H1 (cell line): ENCODE measurements at regions not wholly inside any gene's neighbourhood (a gene's known extent, or its start where the extent isn't known, plus 50 kb on each side); places are given as distances from the start of the nearest gene placed in this dataset.

Experiments used
- CTCF ChIA-PET: fragments of 300-600 bp; sonication (Branson Sonifier 250); formaldehyde crosslinking; loops from one replicate; lab custom pipeline; 2021; ENCODE audit not compliant: partially characterized antibody; lab: Charles Lee
- POLR2A ChIA-PET: fragments of 300-600 bp; sonication (Branson Sonifier 250); formaldehyde crosslinking; loops from one replicate; lab custom pipeline; 2021; ENCODE audit warnings: inconsistent platforms; ENCODE audit not compliant: partially characterized antibody; lab: Charles Lee
- DNase-seq, 2 experiments: peaks; one replicate each; pipeline versions ENCODE4 v3.0.0 to v3.0.0-alpha.2; 2010 to 2022; ENCODE audit warnings: low spot score in 2 of 2, low read depth in 1 of 2, mixed read lengths in 1 of 2
- FAIRE-seq: peaks from 2 replicates; lab custom pipeline; 2011; peaks lifted over from hg19 to GRCh38; lab: Jason Lieb, UNC
- H2AFZ ChIP-seq: 2 replicates; pipeline ENCODE4 v1.8.1; 2012; ENCODE audit warnings: low read length, inconsistent platforms
- H2AK5ac ChIP-seq: 2 replicates; pipeline ENCODE4 v1.6.1; 2013; ENCODE audit warnings: low read depth, low read length
- H2BK120ac ChIP-seq: replicated peaks from 2 replicates; pipeline ENCODE3; 2013; ENCODE audit warnings: low read depth, low read length, inconsistent platforms
- H2BK12ac ChIP-seq: 2 replicates; pipeline ENCODE4 v1.6.1; 2013; ENCODE audit warnings: low read depth, low read length
- H2BK15ac ChIP-seq: 2 replicates; pipeline ENCODE4 v1.6.1; 2013; ENCODE audit warnings: low read length
- H2BK20ac ChIP-seq: 2 replicates; pipeline ENCODE4 v1.6.1; 2013; ENCODE audit warnings: low read length
- H2BK5ac ChIP-seq: 2 replicates; pipeline ENCODE4 v1.6.1; 2013; ENCODE audit warnings: low read depth, low read length
- H3K14ac ChIP-seq: 2 replicates; pipeline ENCODE4 v1.6.1; 2013; ENCODE audit warnings: inconsistent platforms; ENCODE audit not compliant: insufficient read length
- H3K18ac ChIP-seq: 2 replicates; pipeline ENCODE4 v1.6.1; 2013; ENCODE audit warnings: low read length; ENCODE audit errors: extremely low read depth
- H3K23ac ChIP-seq: 2 replicates; pipeline ENCODE4 v1.6.1; 2013; ENCODE audit warnings: inconsistent platforms; ENCODE audit not compliant: insufficient read length
- H3K23me2 ChIP-seq: 2 replicates; pipeline ENCODE4 v1.6.1; 2013; ENCODE audit warnings: low read depth, low read length
- H3K27ac ChIP-seq: 2 replicates; pipeline ENCODE4 v1.6.1; 2011; ENCODE audit warnings: low read depth, low read length, inconsistent platforms
- H3K27me3 ChIP-seq, 4 experiments: replicated peaks in 1 of 4; 1 replicate in 1 of 4; 2 replicates in 3 of 4; pipeline versions ENCODE4 v1.6.1 to v1.8.1; 2011 to 2013; ENCODE audit warnings: low read length in 3 of 4, mild to moderate bottlenecking in 3 of 4, inconsistent platforms in 2 of 4, mixed read lengths in 2 of 4, moderate library complexity in 1 of 4; ENCODE audit not compliant: control insufficient read depth in 3 of 4, insufficient read depth in 3 of 4; ENCODE audit errors: extremely low read depth in 1 of 4
- H3K36me3 ChIP-seq, 4 experiments: 2 replicates each; pipeline versions ENCODE4 v1.6.1 to v1.8.1; 2011 to 2013; ENCODE audit warnings: mild to moderate bottlenecking in 4 of 4, low read length in 3 of 4, moderate library complexity in 2 of 4, control low read depth in 1 of 4, inconsistent platforms in 1 of 4; ENCODE audit not compliant: insufficient read depth in 4 of 4, control insufficient read depth in 2 of 4
- H3K4ac ChIP-seq: replicated peaks from 2 replicates; pipeline ENCODE3; 2013; ENCODE audit warnings: low read length, low read depth, mixed read lengths, inconsistent platforms; ENCODE audit not compliant: insufficient read length
- H3K4me1 ChIP-seq, 4 experiments: replicated peaks in 1 of 4; 1 replicate in 1 of 4; 2 replicates in 3 of 4; pipeline versions ENCODE4 v1.6.1 to v1.8.1; 2011 to 2013; ENCODE audit warnings: low read length in 3 of 4, inconsistent platforms in 2 of 4, mixed read lengths in 1 of 4; ENCODE audit not compliant: insufficient read depth in 4 of 4, control insufficient read depth in 3 of 4
- H3K4me2 ChIP-seq, 2 experiments: 2 replicates each; pipeline versions ENCODE4 v1.6.1 to v1.8.1; 2011 to 2013; ENCODE audit warnings: low read depth in 2 of 2, low read length in 2 of 2, control low read depth in 1 of 2, inconsistent platforms in 1 of 2, mild to moderate bottlenecking in 1 of 2; ENCODE audit not compliant: insufficient read depth in 1 of 2
- H3K4me3 ChIP-seq, 4 experiments: fragments of 200-600, 300-600 bp in 1 of 4; sonication (generic), shearing (Covaris generic), sonication (Bioruptor Twin) in 1 of 4; 2 replicates each; pipeline versions ENCODE4 v1.5.1 to v1.8.1; 2011 to 2016; ENCODE audit warnings: low read length in 4 of 4, low read depth in 3 of 4, control low read depth in 2 of 4, inconsistent platforms in 2 of 4, mild to moderate bottlenecking in 2 of 4, mixed read lengths in 1 of 4, moderate library complexity in 1 of 4; ENCODE audit not compliant: insufficient read depth in 2 of 4; ENCODE audit errors: extremely low read depth in 1 of 4
- H3K56ac ChIP-seq: replicated peaks from 2 replicates; pipeline ENCODE3; 2013; ENCODE audit warnings: low read depth, mild to moderate bottlenecking, mixed read lengths, low read length, inconsistent platforms; ENCODE audit not compliant: insufficient read length
- H3K79me1 ChIP-seq: 2 replicates; pipeline ENCODE4 v1.6.1; 2013; ENCODE audit warnings: low read depth, low read length, control low read depth
- H3K79me2 ChIP-seq, 2 experiments: 2 replicates each; pipeline versions ENCODE4 v1.6.1 to v1.8.1; 2012 to 2013; ENCODE audit warnings: low read length in 2 of 2, mild to moderate bottlenecking in 2 of 2, inconsistent platforms in 1 of 2; ENCODE audit not compliant: insufficient read depth in 2 of 2, control insufficient read depth in 1 of 2
- H3K9ac ChIP-seq, 4 experiments: replicated peaks in 1 of 4; 1 replicate in 1 of 4; 2 replicates in 3 of 4; pipeline versions ENCODE4 v1.6.1 to v1.8.1; 2011 to 2013; ENCODE audit warnings: low read depth in 3 of 4, low read length in 3 of 4, control low read depth in 2 of 4, mild to moderate bottlenecking in 2 of 4, moderate library complexity in 2 of 4, inconsistent platforms in 1 of 4; ENCODE audit errors: extremely low read depth in 1 of 4
- H3K9me3 ChIP-seq, 2 experiments: 2 replicates each; pipeline versions ENCODE4 v1.6.1 to v1.8.1; 2012 to 2013; ENCODE audit warnings: mild to moderate bottlenecking in 2 of 2, moderate library complexity in 2 of 2, control low read depth in 1 of 2, inconsistent platforms in 1 of 2, low read depth in 1 of 2, low read length in 1 of 2, mixed read lengths in 1 of 2; ENCODE audit not compliant: insufficient read depth in 2 of 2
- H4K20me1 ChIP-seq, 2 experiments: replicated peaks in 1 of 2; 2 replicates each; pipeline versions ENCODE3 to v1.8.1; 2011 to 2013; ENCODE audit warnings: inconsistent platforms in 2 of 2, low read length in 2 of 2, mild to moderate bottlenecking in 1 of 2; ENCODE audit not compliant: insufficient read depth in 2 of 2, control insufficient read depth in 1 of 2
- H4K5ac ChIP-seq: 2 replicates; pipeline ENCODE4 v1.6.1; 2013; ENCODE audit warnings: low read length, low read depth, mixed read lengths, inconsistent platforms; ENCODE audit not compliant: insufficient read length
- H4K8ac ChIP-seq: 2 replicates; pipeline ENCODE4 v1.8.0; 2013; ENCODE audit warnings: mild to moderate bottlenecking, moderate library complexity, low read length, inconsistent platforms; ENCODE audit not compliant: insufficient read depth; ENCODE audit errors: extremely low read depth
- H4K91ac ChIP-seq: replicated peaks from 2 replicates; pipeline ENCODE3; 2013; ENCODE audit warnings: low read length, mixed read lengths, inconsistent platforms; ENCODE audit not compliant: insufficient read length
- ATF3 ChIP-seq: IDR thresholded peaks from 2 replicates; pipeline ENCODE4 v1.6.1; 2011; ENCODE audit warnings: low read depth, mild to moderate bottlenecking, low read length; ENCODE audit not compliant: insufficient read depth
- FOSL1 ChIP-seq: IDR thresholded peaks from 2 replicates; pipeline ENCODE4 v1.6.1; 2011; ENCODE audit warnings: mild to moderate bottlenecking, low read depth, low read length, moderate library complexity; ENCODE audit not compliant: insufficient read depth
- GTF2F1 ChIP-seq: IDR thresholded peaks from 2 replicates; pipeline ENCODE4 v1.6.1; 2012; ENCODE audit warnings: low read depth, low read length, improper control_type of control experiment, borderline replicate concordance
- JUN ChIP-seq: IDR thresholded peaks from 2 replicates; pipeline ENCODE4 v1.6.1; 2011; ENCODE audit warnings: low read depth, mild to moderate bottlenecking, improper control_type of control experiment, low read length
- NRF1 ChIP-seq: IDR thresholded peaks from 2 replicates; pipeline ENCODE4 v1.6.1; 2011; ENCODE audit warnings: mild to moderate bottlenecking, low read depth, low read length, improper control_type of control experiment
- POLR2A ChIP-seq, 2 experiments: IDR thresholded peaks; 1 replicate in 1 of 2; 2 replicates in 1 of 2; pipeline ENCODE4 v1.6.1; 2011; ENCODE audit warnings: low read depth in 2 of 2, low read length in 2 of 2, mild to moderate bottlenecking in 2 of 2; ENCODE audit errors: control extremely low read depth in 1 of 2
- RNF2 ChIP-seq: fragments of 200-900, 300-1000 bp; sonication (generic); IDR thresholded peaks from 2 replicates; pipeline ENCODE4 v1.7.1; 2016; ENCODE audit warnings: borderline replicate concordance, low read depth, mild to moderate bottlenecking, antibody characterized with exemption, low read length; ENCODE audit not compliant: poor library complexity, severe bottlenecking; ENCODE audit errors: missing control alignments
- SIRT6 ChIP-seq: IDR thresholded peaks from one replicate; pipeline ENCODE4 v1.7.1; 2012; ENCODE audit warnings: low read length, inconsistent platforms
- SRF ChIP-seq: IDR thresholded peaks from 2 replicates; pipeline ENCODE4 v1.6.1; 2011; ENCODE audit warnings: mild to moderate bottlenecking, low read depth, low read length, moderate library complexity
- YY1 ChIP-seq: IDR thresholded peaks from 2 replicates; pipeline ENCODE4 v1.6.1; 2011; ENCODE audit warnings: low read depth, mild to moderate bottlenecking, low read length
- WGBS, 2 experiments: shearing (Covaris generic) in 1 of 2; methylation state at CpG; one replicate each; pipeline versions ENCODE4 v1.1.6 to v1.1.7; 2013 to 2015; ENCODE audit warnings: low lambda C conversion rate in 2 of 2, mixed read lengths in 2 of 2, inconsistent platforms in 1 of 2, low coverage in 1 of 2, missing lambda C conversion rate in 1 of 2; ENCODE audit not compliant: insufficient replicate concordance in 2 of 2, insufficient coverage in 1 of 2, insufficient read length in 1 of 2; ENCODE audit errors: extremely low coverage in 1 of 2, missing lambda C conversion rate in 1 of 2; 5-methylcytosine and 5-hydroxymethylcytosine counted together

- DNase-seq (no peak), FAIRE-seq (no peak)
- Histone ChIP-seq H3K56ac (no peak overlapping the region), H3K4me3 (no peak overlapping the region), H2BK120ac (no peak overlapping the region), H2BK20ac (no peak overlapping the region), H4K8ac (no peak overlapping the region), H3K79me2 (no peaks in the 10 kb centered on the region), H2BK12ac (no peak overlapping the region), H3K79me1 (no peaks in the 10 kb centered on the region), H3K14ac (no peak overlapping the region), H3K23me2 (no peaks in the 10 kb centered on the region), H3K27ac (no peak overlapping the region), H3K27me3 (no peaks in the 10 kb centered on the region; a peak in 1 of 7 replicates), H3K9ac (no peak overlapping the region), H2AFZ (peak overlapping the region; percentile 79), H3K4ac (no peak overlapping the region), H4K20me1 (no peaks in the 10 kb centered on the region), H2BK5ac (no peak overlapping the region), H2AK5ac (no peak overlapping the region), H3K4me1 (no peaks in the 10 kb centered on the region), H2BK15ac (no peak overlapping the region), H3K23ac (no peak overlapping the region), H4K5ac (no peak overlapping the region), H3K4me2 (no peak overlapping the region), H3K9me3 (no peaks in the 10 kb centered on the region), H3K36me3 (no peaks in the 10 kb centered on the region), H3K18ac (no peak overlapping the region), H4K91ac (no peak overlapping the region)
- ChIA-PET CTCF (no interaction called here), POLR2A (no interaction called here)
- 100% methylated on average over 1 of the region's 1 CpG; no CpG with 5 or more reads in 1 of the 2 experiments for WGBS, 2 experiments
- TF ChIP-seq SRF (no peak), JUN (no peak), GTF2F1 (no peak), NRF1 (no peak), SIRT6 (no peak), ATF3 (no peak), YY1 (no peak), FOSL1 (no peak), POLR2A (IDR thresholded peaks at IDR 0.05; ENCODE audit: control extremely low read depth in 1 of 2, low read depth in 2 of 2, low read length in 2 of 2) (no peak), RNF2 (no peak)
Measured at GRCh38 chr12:39685854-39686657, 66.5 kb upstream of the ABCD2 start.
